SK-N-SH treated with all-trans-retinoic acid at 6 μM for 48 hours (cell line): ENCODE measurements at regions not wholly inside any gene's neighbourhood (a gene's known extent, or its start where the extent isn't known, plus 50 kb on each side); places are given as distances from the start of the nearest gene placed in this dataset.

Source experiments
- ARNTL ChIP-seq: fragments of 450-650 bp; formaldehyde crosslinking; IDR thresholded peaks from 2 replicates; pipeline ENCODE4 v1.5.0; 2020; ENCODE audit warnings: low read depth, mild to moderate bottlenecking, moderate library complexity, borderline replicate concordance
- CSDC2 ChIP-seq: fragments of 250-450 bp; sonication (Bioruptor Pico); IDR thresholded peaks from 2 replicates; pipeline ENCODE4 v1.5.0; 2020; ENCODE audit warnings: mild to moderate bottlenecking, moderate library complexity
- ESRRG ChIP-seq: fragments of 250-450 bp; sonication (Bioruptor Pico); IDR thresholded peaks from 2 replicates; pipeline ENCODE4 v1.6.1; 2021; ENCODE audit warnings: mild to moderate bottlenecking
- ISL1 ChIP-seq: fragments of 250-450 bp; sonication (Bioruptor Pico); IDR thresholded peaks from 2 replicates; pipeline ENCODE4 v2.1.2; 2022; ENCODE audit warnings: mild to moderate bottlenecking, moderate library complexity
- PPARA ChIP-seq: fragments of 250-450 bp; sonication (Bioruptor Pico); IDR thresholded peaks from 2 replicates; pipeline ENCODE4 v1.5.0; 2020; ENCODE audit warnings: mild to moderate bottlenecking, borderline replicate concordance
- RARB ChIP-seq: fragments of 250-450 bp; sonication (Bioruptor Pico); IDR thresholded peaks from 2 replicates; pipeline ENCODE4 v1.8.0; 2021; ENCODE audit warnings: mild to moderate bottlenecking, moderate library complexity
- TCF4 ChIP-seq: fragments of 250-450 bp; sonication (Bioruptor Pico); IDR thresholded peaks from 2 replicates; pipeline ENCODE4 v1.8.0; 2021; ENCODE audit warnings: mild to moderate bottlenecking, moderate library complexity, borderline replicate concordance
- ZFP30 ChIP-seq: fragments of 450-650 bp; formaldehyde crosslinking; IDR thresholded peaks from 2 replicates; pipeline ENCODE4 v1.5.0; 2022; ENCODE audit warnings: mild to moderate bottlenecking, moderate library complexity
- TF ChIP-seq, protein P1 (sequence below): fragments of 250-450 bp; sonication (Bioruptor Pico); IDR thresholded peaks from 2 replicates; pipeline ENCODE4 v1.5.0; 2020; ENCODE audit warnings: mild to moderate bottlenecking, moderate library complexity
- TF ChIP-seq, protein P2 (sequence below): fragments of 250-450 bp; sonication (Bioruptor Pico); IDR thresholded peaks from 2 replicates; pipeline ENCODE4 v1.5.1; 2021; ENCODE audit warnings: mild to moderate bottlenecking, moderate library complexity
- TF ChIP-seq, protein P3 (sequence below): fragments of 250-450 bp; sonication (Bioruptor Pico); IDR thresholded peaks from 2 replicates; pipeline ENCODE4 v1.8.0; 2020; ENCODE audit warnings: mild to moderate bottlenecking, moderate library complexity, borderline replicate concordance

DNA sequence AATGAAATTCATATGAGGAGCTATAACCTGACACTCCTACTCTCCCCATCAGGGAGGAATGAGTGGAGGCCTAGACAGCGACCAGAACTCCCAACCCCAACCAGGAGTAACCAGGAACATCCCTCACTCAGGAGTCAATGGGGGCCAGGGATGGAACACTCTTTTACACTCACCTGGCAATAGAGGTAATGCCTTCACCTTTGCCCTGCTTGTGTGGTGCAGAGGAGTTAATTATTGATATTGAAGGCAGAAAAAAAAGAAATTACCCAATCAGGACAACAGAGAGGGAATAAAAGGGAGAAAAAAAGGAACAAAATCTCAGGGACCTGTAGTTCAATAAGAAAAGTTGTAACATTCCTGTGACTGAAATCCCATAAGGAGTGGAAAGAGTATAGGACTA, 141.5 kb downstream of the PPP4R3C start:
- TF ChIP-seq ESRRG (no peak), PPARA (CRISPR knock-in tag) (no peak), CSDC2 (CRISPR knock-in tag) (no peak), ZFP30 (CRISPR knock-in tag) (no peak), ARNTL (CRISPR knock-in tag) (no peak), RARB (CRISPR knock-in tag) (no peak), ISL1 (CRISPR knock-in tag) (no peak), TCF4 (no peak)
- TF ChIP-seq, protein P1, sequence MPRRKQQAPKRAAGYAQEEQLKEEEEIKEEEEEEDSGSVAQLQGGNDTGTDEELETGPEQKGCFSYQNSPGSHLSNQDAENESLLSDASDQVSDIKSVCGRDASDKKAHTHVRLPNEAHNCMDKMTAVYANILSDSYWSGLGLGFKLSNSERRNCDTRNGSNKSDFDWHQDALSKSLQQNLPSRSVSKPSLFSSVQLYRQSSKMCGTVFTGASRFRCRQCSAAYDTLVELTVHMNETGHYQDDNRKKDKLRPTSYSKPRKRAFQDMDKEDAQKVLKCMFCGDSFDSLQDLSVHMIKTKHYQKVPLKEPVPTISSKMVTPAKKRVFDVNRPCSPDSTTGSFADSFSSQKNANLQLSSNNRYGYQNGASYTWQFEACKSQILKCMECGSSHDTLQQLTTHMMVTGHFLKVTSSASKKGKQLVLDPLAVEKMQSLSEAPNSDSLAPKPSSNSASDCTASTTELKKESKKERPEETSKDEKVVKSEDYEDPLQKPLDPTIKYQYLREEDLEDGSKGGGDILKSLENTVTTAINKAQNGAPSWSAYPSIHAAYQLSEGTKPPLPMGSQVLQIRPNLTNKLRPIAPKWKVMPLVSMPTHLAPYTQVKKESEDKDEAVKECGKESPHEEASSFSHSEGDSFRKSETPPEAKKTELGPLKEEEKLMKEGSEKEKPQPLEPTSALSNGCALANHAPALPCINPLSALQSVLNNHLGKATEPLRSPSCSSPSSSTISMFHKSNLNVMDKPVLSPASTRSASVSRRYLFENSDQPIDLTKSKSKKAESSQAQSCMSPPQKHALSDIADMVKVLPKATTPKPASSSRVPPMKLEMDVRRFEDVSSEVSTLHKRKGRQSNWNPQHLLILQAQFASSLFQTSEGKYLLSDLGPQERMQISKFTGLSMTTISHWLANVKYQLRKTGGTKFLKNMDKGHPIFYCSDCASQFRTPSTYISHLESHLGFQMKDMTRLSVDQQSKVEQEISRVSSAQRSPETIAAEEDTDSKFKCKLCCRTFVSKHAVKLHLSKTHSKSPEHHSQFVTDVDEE (CRISPR knock-in tag), result no peak
- TF ChIP-seq, protein P2, sequence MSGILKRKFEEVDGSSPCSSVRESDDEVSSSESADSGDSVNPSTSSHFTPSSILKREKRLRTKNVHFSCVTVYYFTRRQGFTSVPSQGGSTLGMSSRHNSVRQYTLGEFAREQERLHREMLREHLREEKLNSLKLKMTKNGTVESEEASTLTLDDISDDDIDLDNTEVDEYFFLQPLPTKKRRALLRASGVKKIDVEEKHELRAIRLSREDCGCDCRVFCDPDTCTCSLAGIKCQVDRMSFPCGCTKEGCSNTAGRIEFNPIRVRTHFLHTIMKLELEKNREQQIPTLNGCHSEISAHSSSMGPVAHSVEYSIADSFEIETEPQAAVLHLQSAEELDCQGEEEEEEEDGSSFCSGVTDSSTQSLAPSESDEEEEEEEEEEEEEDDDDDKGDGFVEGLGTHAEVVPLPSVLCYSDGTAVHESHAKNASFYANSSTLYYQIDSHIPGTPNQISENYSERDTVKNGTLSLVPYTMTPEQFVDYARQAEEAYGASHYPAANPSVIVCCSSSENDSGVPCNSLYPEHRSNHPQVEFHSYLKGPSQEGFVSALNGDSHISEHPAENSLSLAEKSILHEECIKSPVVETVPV, result no peak
- TF ChIP-seq, protein P3, sequence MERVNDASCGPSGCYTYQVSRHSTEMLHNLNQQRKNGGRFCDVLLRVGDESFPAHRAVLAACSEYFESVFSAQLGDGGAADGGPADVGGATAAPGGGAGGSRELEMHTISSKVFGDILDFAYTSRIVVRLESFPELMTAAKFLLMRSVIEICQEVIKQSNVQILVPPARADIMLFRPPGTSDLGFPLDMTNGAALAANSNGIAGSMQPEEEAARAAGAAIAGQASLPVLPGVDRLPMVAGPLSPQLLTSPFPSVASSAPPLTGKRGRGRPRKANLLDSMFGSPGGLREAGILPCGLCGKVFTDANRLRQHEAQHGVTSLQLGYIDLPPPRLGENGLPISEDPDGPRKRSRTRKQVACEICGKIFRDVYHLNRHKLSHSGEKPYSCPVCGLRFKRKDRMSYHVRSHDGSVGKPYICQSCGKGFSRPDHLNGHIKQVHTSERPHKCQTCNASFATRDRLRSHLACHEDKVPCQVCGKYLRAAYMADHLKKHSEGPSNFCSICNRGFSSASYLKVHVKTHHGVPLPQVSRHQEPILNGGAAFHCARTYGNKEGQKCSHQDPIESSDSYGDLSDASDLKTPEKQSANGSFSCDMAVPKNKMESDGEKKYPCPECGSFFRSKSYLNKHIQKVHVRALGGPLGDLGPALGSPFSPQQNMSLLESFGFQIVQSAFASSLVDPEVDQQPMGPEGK, result no peak
